ENCODE measurements at regions not wholly inside any gene's neighbourhood (a gene's known extent, or its start where the extent isn't known, plus 50 kb on each side); places are given as distances from the start of the nearest gene placed in this dataset.

GRCh38 chr3:69435274-69436265 lies 49.7 kb upstream of the FRMD4B start:
- DNase-seq = peak; percentile 76

All from suppressor macrophage treated with lipopolysaccharide for 4 hours (primary cell).